Kidney capillary endothelial cell (primary cell): ENCODE measurements at regions not wholly inside any gene's neighbourhood (a gene's known extent, or its start where the extent isn't known, plus 50 kb on each side); places are given as distances from the start of the nearest gene placed in this dataset.
A peak's percentile ranks its signal among the peaks of the same experiment; 100 is the strongest.
"Not testable (repeated sequence)": the region's sequence is repeated elsewhere in the genome, so short reads cannot be mapped to it uniquely, and the experiment has no call there.

Experiments
- DNase-seq: peaks from one replicate; pipeline ENCODE4 v3.0.0-alpha.2; 2018; ENCODE audit warnings: low spot score

- DNase-seq = no peak
These were observed 140.6 kb downstream of the FAM124B start for GRCh38 chr2:224261326-224261725.

GRCh38 chr2:224260372-224261020, 141.4 kb downstream of the FAM124B start:
- DNase-seq = no peak

GRCh38 chr2:224259831-224260230, 142.1 kb downstream of the FAM124B start:
- no peak for DNase-seq

- no peak for DNase-seq
These were observed 143.8 kb downstream of the FAM124B start for GRCh38 chr2:224258059-224258458.

GRCh38 chr2:224257156-224257555, 144.8 kb downstream of the FAM124B start:
- DNase-seq = no peak

GRCh38 chr2:224253464-224253863, 148.4 kb downstream of the FAM124B start:
- DNase-seq = no peak

- no peak for DNase-seq
These were observed 149.3 kb downstream of the FAM124B start for GRCh38 chr2:224252631-224253030.

- no peak for DNase-seq
These were observed 152.9 kb downstream of the FAM124B start for GRCh38 chr2:224248944-224249371.

- no peak for DNase-seq
These were observed 159.3 kb downstream of the FAM124B start for GRCh38 chr2:224242561-224242960.

GRCh38 chr2:224241812-224242211, 160.1 kb downstream of the FAM124B start:
- no peak for DNase-seq

GRCh38 chr2:224241001-224241400, 160.9 kb downstream of the FAM124B start:
- DNase-seq = no peak

- no peak for DNase-seq
These were observed 177.9 kb downstream of the FAM124B start for GRCh38 chr2:224223851-224224555.

GRCh38 chr2:224222974-224223373, 178.9 kb downstream of the FAM124B start:
- DNase-seq = no peak

- DNase-seq = peak; percentile 8
These were observed 179.6 kb downstream of the FAM124B start for GRCh38 chr2:224222291-224222690.

GRCh38 chr2:224221455-224221913, 180.4 kb downstream of the FAM124B start:
- peak; percentile 98 for DNase-seq

GRCh38 chr2:224220586-224221255, 181.2 kb downstream of the FAM124B start:
- peak; percentile 65 for DNase-seq

GRCh38 chr2:224219781-224220180, 180.7 kb upstream of the SERPINE2 start:
- DNase-seq = no peak

- DNase-seq = no peak
These were observed 178.9 kb upstream of the SERPINE2 start for GRCh38 chr2:224217962-224218347.

GRCh38 chr2:224217233-224217961, 178.3 kb upstream of the SERPINE2 start:
- no peak for DNase-seq

- not testable (repeated sequence) for DNase-seq
These were observed 176.5 kb upstream of the SERPINE2 start for GRCh38 chr2:224215611-224216010.

GRCh38 chr2:224213396-224213795, 174.3 kb upstream of the SERPINE2 start:
- DNase-seq = no peak

- DNase-seq = no peak
These were observed 172.7 kb upstream of the SERPINE2 start for GRCh38 chr2:224211791-224212190.

GRCh38 chr2:224211181-224211480, 172.0 kb upstream of the SERPINE2 start:
- no peak for DNase-seq
